ENCODE measurements at regions not wholly inside any gene's neighbourhood (a gene's known extent, or its start where the extent isn't known, plus 50 kb on each side); places are given as distances from the start of the nearest gene placed in this dataset.

DNA sequence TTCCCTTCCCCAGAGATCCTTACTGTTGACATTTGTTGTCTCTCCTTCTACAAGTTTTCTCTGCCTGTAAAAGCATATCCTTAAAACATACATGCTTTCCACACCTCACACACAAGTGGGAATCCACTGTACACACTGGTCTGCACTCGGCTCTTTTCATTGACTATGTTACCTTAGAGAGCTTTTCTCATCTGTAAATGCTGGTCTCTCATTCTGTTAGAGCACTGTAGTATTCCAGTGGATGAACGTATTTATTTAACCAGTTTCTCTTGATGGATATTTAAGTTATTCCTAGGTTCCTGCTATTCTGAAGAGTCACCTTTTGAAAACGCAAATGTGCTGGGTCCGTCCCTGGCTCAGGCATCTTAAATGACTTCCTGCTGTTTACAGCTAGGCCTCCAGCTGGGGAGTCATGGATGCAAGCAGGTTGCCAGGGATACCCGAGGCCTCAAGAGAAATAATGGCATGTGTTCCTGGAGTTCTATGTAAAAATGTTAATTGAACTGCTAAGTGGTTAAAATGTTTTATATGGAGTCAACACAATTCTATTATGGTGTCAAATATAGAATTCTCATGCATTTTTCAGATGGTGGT lies 61.1 kb upstream of the TGM3 start:
- Histone ChIP-seq H3K27me3 (ENCODE audit: control insufficient read depth, insufficient read depth, low read length, poor library complexity, severe bottlenecking) (no peaks in the 10 kb centered on the region), H3K9me3 (ENCODE audit: control insufficient read depth, low read length) (no peaks in the 10 kb centered on the region), H3K4me3 (ENCODE audit: insufficient read depth, low read depth, low read length) (no peak overlapping the region), H3K27ac (ENCODE audit: insufficient read depth, low read depth, low read length, poor library complexity, severe bottlenecking) (peak overlapping the region; percentile 0), H3K36me3 (ENCODE audit: control insufficient read depth, insufficient read depth, low read length) (no peaks in the 10 kb centered on the region), H3K4me1 (ENCODE audit: control insufficient read depth, insufficient read depth, low read length) (peaks cover 14% of the 10 kb centered on the region)
- WGBS, 2 experiments, result 19 to 24% methylated on average over 5 of the region's 5 CpGs

DNA sequence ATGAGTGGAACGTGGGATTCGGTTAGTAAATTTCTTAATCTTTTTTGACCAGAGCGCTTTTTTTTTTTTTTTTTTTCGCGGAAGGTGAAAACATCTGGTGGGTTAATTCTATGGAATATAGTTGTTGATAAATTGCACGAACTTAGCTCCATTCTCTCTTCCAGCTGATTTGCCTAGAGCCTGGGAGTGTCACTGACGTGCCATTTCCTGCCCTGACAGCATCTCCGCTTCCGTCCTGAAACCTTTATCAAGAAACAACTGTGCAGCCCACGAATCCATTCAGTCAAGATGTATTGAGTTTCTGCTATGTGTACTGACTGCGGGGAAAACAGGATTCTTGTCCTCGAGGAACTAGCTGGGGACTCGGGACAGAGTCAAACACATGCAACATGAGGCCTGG lies 59.5 kb upstream of the TGM3 start:
- Histone ChIP-seq H3K9me3 (ENCODE audit: control insufficient read depth, low read length) (no peaks in the 10 kb centered on the region), H3K27ac (ENCODE audit: insufficient read depth, low read depth, low read length, poor library complexity, severe bottlenecking) (no peak overlapping the region), H3K27me3 (ENCODE audit: control insufficient read depth, insufficient read depth, low read length, poor library complexity, severe bottlenecking) (no peaks in the 10 kb centered on the region), H3K4me1 (ENCODE audit: control insufficient read depth, insufficient read depth, low read length) (peaks cover 14% of the 10 kb centered on the region), H3K36me3 (ENCODE audit: control insufficient read depth, insufficient read depth, low read length) (no peaks in the 10 kb centered on the region), H3K4me3 (ENCODE audit: insufficient read depth, low read depth, low read length) (no peak overlapping the region)
- WGBS, 2 experiments, result 87 to 88% methylated on average over 13 of the region's 13 CpGs

DNA sequence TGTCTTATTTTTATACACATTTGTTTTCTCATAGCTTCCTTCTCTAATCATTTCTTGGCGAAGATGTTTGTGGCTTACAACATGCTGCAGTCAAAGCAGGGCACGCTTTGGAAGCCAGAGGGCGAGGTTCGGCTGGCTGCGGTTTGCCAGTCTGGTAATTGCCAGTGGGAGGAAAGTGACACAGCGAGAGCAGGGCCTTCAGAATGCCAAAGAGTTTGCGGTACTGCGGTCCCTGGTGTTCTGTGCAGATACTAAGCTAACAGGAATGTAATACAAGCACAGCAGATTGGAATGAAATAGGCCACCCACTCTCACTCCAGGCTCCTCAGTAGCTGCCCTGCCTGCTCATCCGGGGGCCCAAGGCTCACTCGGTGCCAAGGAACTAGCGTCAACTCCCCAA lies 58.7 kb upstream of the TGM3 start:
- H3K4me1 ChIP-seq (ENCODE audit: control insufficient read depth, insufficient read depth, low read length), result peaks cover 14% of the 10 kb centered on the region
- no peaks in the 10 kb centered on the region for H3K9me3 ChIP-seq (ENCODE audit: control insufficient read depth, low read length)
- no peaks in the 10 kb centered on the region for H3K36me3 ChIP-seq (ENCODE audit: control insufficient read depth, insufficient read depth, low read length)
- H3K27me3 ChIP-seq (ENCODE audit: control insufficient read depth, insufficient read depth, low read length, poor library complexity, severe bottlenecking), result no peaks in the 10 kb centered on the region
- 86 to 88% methylated on average over 11 of the region's 11 CpGs for WGBS, 2 experiments
- no peak overlapping the region for H3K27ac ChIP-seq (ENCODE audit: insufficient read depth, low read depth, low read length, poor library complexity, severe bottlenecking)
- H3K4me3 ChIP-seq (ENCODE audit: insufficient read depth, low read depth, low read length), result no peak overlapping the region

DNA sequence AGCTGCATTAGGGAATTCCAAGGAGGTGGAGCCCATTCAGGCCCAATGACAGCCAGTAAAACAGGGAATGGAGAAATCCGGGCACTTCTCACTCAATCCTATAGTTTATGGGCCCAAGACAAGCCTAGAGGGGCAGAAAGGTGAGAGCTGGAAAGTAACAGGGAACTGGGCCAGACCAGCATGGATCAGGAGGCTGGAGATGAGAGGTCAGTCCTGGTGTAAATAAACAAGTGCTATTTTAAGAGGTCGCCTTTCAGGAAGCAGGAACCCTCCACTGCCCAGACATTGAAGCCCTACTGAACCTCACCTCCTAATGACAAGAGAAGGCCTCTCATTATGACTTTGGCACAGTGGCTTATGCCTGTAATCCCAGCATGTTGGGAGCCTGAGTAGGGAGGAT lies 57.2 kb upstream of the TGM3 start:
- Histone ChIP-seq H3K27ac (ENCODE audit: insufficient read depth, low read depth, low read length, poor library complexity, severe bottlenecking) (no peak overlapping the region), H3K4me1 (ENCODE audit: control insufficient read depth, insufficient read depth, low read length) (peaks cover 14% of the 10 kb centered on the region), H3K9me3 (ENCODE audit: control insufficient read depth, low read length) (no peaks in the 10 kb centered on the region), H3K36me3 (ENCODE audit: control insufficient read depth, insufficient read depth, low read length) (no peaks in the 10 kb centered on the region), H3K27me3 (ENCODE audit: control insufficient read depth, insufficient read depth, low read length, poor library complexity, severe bottlenecking) (no peaks in the 10 kb centered on the region), H3K4me3 (ENCODE audit: insufficient read depth, low read depth, low read length) (no peak overlapping the region)
- 87 to 94% methylated on average over 2 of the region's 2 CpGs for WGBS, 2 experiments

DNA sequence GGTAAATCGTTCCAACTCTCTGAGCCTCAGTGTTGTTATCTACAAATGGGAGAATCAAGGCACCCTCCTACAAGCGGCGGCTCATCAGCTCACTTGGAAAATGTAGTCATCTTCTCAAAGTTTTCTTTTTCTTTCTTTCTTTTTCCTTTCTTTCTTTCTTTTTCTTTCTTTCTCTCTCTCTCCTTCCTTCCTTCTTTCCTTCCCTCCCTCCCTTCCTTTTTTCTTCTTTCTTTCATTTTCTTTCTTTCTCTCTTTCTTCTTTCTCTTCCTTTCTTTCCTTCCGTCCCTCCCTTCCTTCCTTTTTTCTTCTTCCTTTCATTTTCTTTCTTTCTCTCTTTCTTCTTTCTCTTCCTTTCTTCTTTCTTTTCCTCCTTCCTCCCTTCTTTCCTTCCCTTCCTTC lies 55.0 kb upstream of the TGM3 start:
- H3K4me1 ChIP-seq (ENCODE audit: control insufficient read depth, insufficient read depth, low read length), result peaks cover 22% of the 10 kb centered on the region
- no peaks in the 10 kb centered on the region for H3K9me3 ChIP-seq (ENCODE audit: control insufficient read depth, low read length)
- 92 to 94% methylated on average over 4 of the region's 4 CpGs for WGBS, 2 experiments
- no peak overlapping the region for H3K27ac ChIP-seq (ENCODE audit: insufficient read depth, low read depth, low read length, poor library complexity, severe bottlenecking)
- no peaks in the 10 kb centered on the region for H3K36me3 ChIP-seq (ENCODE audit: control insufficient read depth, insufficient read depth, low read length)
- no peak overlapping the region for H3K4me3 ChIP-seq (ENCODE audit: insufficient read depth, low read depth, low read length)
- H3K27me3 ChIP-seq (ENCODE audit: control insufficient read depth, insufficient read depth, low read length, poor library complexity, severe bottlenecking), result no peaks in the 10 kb centered on the region

DNA sequence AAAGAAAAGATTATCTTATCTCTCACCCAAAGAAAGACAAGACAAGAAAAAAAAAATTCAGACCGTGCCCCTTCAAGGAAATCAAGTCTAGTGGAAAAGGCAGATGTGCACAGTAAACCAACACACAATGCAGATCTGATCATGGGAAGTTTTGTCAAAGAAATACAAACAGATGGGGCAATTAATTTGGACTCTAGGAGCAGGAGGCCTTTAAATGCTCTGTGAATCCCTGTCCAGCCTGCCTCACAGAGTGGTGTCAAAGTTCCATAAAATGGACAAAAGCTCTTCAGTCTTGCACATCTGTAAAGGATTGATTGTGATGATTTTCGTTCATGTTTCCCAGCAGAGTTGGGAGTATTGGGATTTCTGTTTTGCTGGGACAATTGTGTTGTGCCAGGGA lies 53.1 kb upstream of the TGM3 start:
- H3K27ac ChIP-seq (ENCODE audit: insufficient read depth, low read depth, low read length, poor library complexity, severe bottlenecking), result no peak overlapping the region
- H3K4me3 ChIP-seq (ENCODE audit: insufficient read depth, low read depth, low read length), result no peak overlapping the region
- H3K9me3 ChIP-seq (ENCODE audit: control insufficient read depth, low read length), result no peaks in the 10 kb centered on the region
- 89 to 91% methylated on average over 2 of the region's 2 CpGs for WGBS, 2 experiments
- no peaks in the 10 kb centered on the region for H3K27me3 ChIP-seq (ENCODE audit: control insufficient read depth, insufficient read depth, low read length, poor library complexity, severe bottlenecking)
- no peaks in the 10 kb centered on the region for H3K36me3 ChIP-seq (ENCODE audit: control insufficient read depth, insufficient read depth, low read length)
- H3K4me1 ChIP-seq (ENCODE audit: control insufficient read depth, insufficient read depth, low read length), result peaks cover 25% of the 10 kb centered on the region

DNA sequence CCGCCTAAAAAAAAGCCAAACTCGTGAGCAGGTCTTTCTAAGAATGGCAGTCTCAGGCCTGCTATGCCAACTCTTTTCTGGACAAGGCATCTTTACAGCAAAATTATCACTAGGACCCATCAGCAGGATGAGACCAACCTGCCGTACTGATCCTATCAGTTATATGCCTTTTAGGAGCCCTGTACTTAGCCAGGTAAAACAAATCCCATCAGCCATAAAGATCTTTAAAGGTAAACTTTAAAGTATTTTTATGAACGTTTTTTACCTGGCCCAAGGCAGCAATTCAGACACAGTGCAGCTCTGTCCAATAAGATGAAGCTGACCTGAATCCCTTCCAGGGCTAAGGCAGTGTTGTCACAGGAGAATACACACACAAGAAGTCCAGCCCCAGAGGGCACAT lies 51.3 kb upstream of the TGM3 start:
- Histone ChIP-seq H3K27me3 (ENCODE audit: control insufficient read depth, insufficient read depth, low read length, poor library complexity, severe bottlenecking) (no peaks in the 10 kb centered on the region), H3K27ac (ENCODE audit: insufficient read depth, low read depth, low read length, poor library complexity, severe bottlenecking) (no peak overlapping the region), H3K9me3 (ENCODE audit: control insufficient read depth, low read length) (no peaks in the 10 kb centered on the region), H3K36me3 (ENCODE audit: control insufficient read depth, insufficient read depth, low read length) (no peaks in the 10 kb centered on the region), H3K4me1 (ENCODE audit: control insufficient read depth, insufficient read depth, low read length) (peaks cover 25% of the 10 kb centered on the region), H3K4me3 (ENCODE audit: insufficient read depth, low read depth, low read length) (no peak overlapping the region)
- 69 to 77% methylated on average over 4 of the region's 4 CpGs for WGBS, 2 experiments

DNA sequence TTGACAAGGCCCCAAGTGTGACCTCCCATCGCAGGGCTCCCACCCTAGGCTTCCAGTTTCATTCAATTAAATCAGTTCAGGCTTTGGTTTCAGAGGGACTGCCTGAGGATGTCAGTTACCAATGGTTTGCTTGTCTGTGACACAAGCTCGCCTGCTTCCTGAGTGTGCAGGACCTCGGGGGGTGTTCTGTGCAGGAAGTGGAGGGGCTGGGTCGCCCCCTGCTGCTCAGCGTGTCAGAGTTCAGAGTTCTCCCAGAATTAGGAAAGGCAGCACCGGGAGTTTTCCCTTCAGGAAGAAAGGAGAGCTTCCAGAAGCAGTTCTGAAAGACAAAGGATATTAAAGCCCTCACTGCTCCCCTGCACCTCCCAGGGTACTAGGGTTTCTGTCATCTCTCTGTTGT lies 50.8 kb upstream of the TGM3 start:
- no peaks in the 10 kb centered on the region for H3K36me3 ChIP-seq (ENCODE audit: control insufficient read depth, insufficient read depth, low read length)
- peaks cover 25% of the 10 kb centered on the region for H3K4me1 ChIP-seq (ENCODE audit: control insufficient read depth, insufficient read depth, low read length)
- H3K9me3 ChIP-seq (ENCODE audit: control insufficient read depth, low read length), result no peaks in the 10 kb centered on the region
- H3K4me3 ChIP-seq (ENCODE audit: insufficient read depth, low read depth, low read length), result no peak overlapping the region
- H3K27me3 ChIP-seq (ENCODE audit: control insufficient read depth, insufficient read depth, low read length, poor library complexity, severe bottlenecking), result no peaks in the 10 kb centered on the region
- WGBS, 2 experiments, result 13 to 19% methylated on average over 6 of the region's 6 CpGs
- H3K27ac ChIP-seq (ENCODE audit: insufficient read depth, low read depth, low read length, poor library complexity, severe bottlenecking), result no peak overlapping the region

DNA sequence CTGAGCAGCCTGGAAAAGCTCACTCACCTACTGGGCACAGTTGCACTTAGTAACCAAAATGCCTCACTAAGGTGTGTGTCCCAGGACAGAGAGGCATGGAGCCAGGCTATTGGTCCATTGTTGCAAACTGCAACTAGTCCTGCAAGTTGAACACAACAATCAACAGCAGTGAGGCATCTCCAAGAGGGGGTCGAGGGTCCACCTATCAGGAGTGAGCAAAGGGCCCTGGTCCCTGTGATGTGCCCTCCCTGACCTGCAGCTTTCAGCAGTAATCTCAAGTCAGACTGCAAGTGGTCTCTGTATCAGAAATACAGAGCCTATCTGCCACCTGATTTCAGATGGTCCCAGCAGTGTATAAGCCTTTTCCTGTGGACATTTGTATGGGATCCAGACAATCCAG lies 50.2 kb upstream of the TGM3 start:
- 29 to 33% methylated on average over 1 of the region's 1 CpG for WGBS, 2 experiments
- Histone ChIP-seq H3K36me3 (ENCODE audit: control insufficient read depth, insufficient read depth, low read length) (no peaks in the 10 kb centered on the region), H3K4me3 (ENCODE audit: insufficient read depth, low read depth, low read length) (no peak overlapping the region), H3K4me1 (ENCODE audit: control insufficient read depth, insufficient read depth, low read length) (peaks cover 25% of the 10 kb centered on the region), H3K27ac (ENCODE audit: insufficient read depth, low read depth, low read length, poor library complexity, severe bottlenecking) (no peak overlapping the region), H3K9me3 (ENCODE audit: control insufficient read depth, low read length) (no peaks in the 10 kb centered on the region), H3K27me3 (ENCODE audit: control insufficient read depth, insufficient read depth, low read length, poor library complexity, severe bottlenecking) (no peaks in the 10 kb centered on the region)

Data from ectodermal cell (in vitro differentiated cells).